ENCODE measurements at regions not wholly inside any gene's neighbourhood (a gene's known extent, or its start where the extent isn't known, plus 50 kb on each side); places are given as distances from the start of the nearest gene placed in this dataset.

DNA sequence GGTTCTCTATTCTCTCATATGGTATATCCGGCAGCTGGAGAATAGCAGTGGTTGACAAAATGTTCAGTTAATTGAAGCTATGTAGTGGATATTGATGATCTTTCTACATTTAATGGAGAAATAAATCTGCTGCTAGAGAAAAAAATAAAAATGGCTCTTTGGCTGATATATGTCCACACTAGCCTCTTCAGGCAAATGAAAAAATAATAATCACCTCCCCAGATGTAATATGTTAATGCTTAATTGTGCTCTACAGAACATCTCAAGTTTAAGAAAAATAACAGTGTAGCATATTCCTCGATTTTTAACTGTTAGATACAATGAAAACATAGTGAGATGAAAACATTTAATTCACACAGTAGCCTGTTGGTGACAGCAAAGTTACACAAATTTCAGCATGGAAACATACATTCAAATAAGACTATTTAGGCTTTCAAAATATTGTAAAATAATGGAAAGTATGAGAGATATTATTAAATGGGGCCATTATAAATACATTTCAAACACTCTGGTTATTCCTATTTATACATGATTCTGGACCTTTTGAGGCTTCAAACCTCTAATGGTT lies 543.0 kb downstream of the MAT2B start:
- no peak for TF ChIP-seq ZBTB4 (CRISPR knock-in tag; IDR thresholded peaks at IDR 0.05)
- TF ChIP-seq, protein P1, sequence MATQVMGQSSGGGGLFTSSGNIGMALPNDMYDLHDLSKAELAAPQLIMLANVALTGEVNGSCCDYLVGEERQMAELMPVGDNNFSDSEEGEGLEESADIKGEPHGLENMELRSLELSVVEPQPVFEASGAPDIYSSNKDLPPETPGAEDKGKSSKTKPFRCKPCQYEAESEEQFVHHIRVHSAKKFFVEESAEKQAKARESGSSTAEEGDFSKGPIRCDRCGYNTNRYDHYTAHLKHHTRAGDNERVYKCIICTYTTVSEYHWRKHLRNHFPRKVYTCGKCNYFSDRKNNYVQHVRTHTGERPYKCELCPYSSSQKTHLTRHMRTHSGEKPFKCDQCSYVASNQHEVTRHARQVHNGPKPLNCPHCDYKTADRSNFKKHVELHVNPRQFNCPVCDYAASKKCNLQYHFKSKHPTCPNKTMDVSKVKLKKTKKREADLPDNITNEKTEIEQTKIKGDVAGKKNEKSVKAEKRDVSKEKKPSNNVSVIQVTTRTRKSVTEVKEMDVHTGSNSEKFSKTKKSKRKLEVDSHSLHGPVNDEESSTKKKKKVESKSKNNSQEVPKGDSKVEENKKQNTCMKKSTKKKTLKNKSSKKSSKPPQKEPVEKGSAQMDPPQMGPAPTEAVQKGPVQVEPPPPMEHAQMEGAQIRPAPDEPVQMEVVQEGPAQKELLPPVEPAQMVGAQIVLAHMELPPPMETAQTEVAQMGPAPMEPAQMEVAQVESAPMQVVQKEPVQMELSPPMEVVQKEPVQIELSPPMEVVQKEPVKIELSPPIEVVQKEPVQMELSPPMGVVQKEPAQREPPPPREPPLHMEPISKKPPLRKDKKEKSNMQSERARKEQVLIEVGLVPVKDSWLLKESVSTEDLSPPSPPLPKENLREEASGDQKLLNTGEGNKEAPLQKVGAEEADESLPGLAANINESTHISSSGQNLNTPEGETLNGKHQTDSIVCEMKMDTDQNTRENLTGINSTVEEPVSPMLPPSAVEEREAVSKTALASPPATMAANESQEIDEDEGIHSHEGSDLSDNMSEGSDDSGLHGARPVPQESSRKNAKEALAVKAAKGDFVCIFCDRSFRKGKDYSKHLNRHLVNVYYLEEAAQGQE (IDR thresholded peaks at IDR 0.05; ENCODE audit: low read depth, low read length) = no peak
- TF ChIP-seq ZNF384 (IDR thresholded peaks at IDR 0.05; ENCODE audit: borderline replicate concordance, low read depth, low read length) = no peak

All from GM12878 (cell line).